ENCODE measurements at regions not wholly inside any gene's neighbourhood (a gene's known extent, or its start where the extent isn't known, plus 50 kb on each side); places are given as distances from the start of the nearest gene placed in this dataset.

DNA sequence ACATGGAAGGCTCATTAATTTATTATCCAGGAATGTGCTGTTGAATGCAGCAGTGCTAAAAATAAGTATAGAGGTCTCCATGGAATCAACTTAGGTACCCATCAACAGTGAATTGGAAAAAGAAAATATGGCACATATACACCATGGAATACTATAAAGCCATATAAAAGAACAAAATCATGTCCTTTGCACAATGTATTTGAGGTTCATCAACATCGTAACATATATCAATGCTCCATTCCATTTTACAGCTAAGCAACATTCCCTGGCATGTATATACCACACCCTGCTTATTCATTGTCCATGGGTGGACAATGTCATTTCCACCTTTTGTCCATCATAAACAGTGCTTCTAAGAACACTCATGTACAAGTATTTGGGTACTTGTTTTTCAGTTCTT lies 147.8 kb upstream of the RASSF8 start:
- DNase-seq (ENCODE audit: low spot score) = no peak
- intact Hi-C loops (cut with DNase I) = no loop called here

GRCh38 chr12:25811656-25812126 lies 146.8 kb upstream of the RASSF8 start:
- intact Hi-C loops (cut with DNase I) = no loop called here
- DNase-seq (ENCODE audit: low spot score) = no peak

GRCh38 chr12:25812295-25812694 lies 146.2 kb upstream of the RASSF8 start:
- intact Hi-C loops (cut with DNase I) = no loop called here
- no peak for DNase-seq (ENCODE audit: low spot score)

DNA sequence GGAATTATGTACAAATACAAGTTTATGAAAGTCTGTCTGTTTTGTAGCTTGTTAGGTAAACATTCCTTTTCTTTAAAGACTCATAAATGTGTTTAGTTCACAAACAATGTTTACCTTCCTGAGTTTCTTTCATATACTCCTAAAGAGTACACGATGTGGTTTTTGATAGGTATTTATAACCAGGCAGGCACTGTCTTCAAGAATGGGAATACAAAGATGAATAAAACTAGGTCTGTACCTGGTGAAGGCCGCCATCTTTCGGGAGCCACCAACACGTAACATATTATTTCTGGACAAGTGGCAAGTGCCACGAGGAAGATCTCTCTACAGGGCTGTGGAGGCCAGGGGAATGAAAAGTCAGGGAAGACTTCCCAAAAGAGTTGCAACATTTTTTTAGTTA lies 144.6 kb upstream of the RASSF8 start:
- DNase-seq (ENCODE audit: low spot score) = no peak
- intact Hi-C loops (cut with DNase I) = no loop called here

GRCh38 chr12:25816637-25817036 lies 141.8 kb upstream of the RASSF8 start:
- intact Hi-C loops (cut with DNase I) = no loop called here
- no peak for DNase-seq (ENCODE audit: low spot score)

DNA sequence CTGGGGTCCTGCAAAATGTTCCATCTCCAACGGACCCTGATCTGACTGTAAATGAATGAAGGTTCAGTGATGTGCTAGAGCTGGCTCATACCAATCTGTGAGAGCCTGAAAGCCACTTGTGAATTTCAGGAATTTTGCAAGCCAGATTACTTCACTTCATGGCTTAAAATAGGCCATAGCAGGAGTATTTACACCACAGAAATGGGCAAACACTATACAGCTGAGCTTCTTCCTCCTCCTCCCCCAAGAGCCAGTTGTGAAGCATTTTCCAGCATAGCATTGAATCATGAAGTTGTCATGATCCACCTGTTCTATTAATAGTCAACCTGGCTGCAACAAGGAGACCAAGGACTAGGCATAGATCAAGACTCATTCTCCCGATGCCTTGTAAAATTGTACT lies 141.3 kb upstream of the RASSF8 start:
- no peak for DNase-seq (ENCODE audit: low spot score)
- intact Hi-C loops (cut with DNase I) = no loop called here

GRCh38 chr12:25818596-25819390 lies 139.7 kb upstream of the RASSF8 start:
- DNase-seq (ENCODE audit: low spot score) = no peak
- intact Hi-C loops (cut with DNase I) = no loop called here

DNA sequence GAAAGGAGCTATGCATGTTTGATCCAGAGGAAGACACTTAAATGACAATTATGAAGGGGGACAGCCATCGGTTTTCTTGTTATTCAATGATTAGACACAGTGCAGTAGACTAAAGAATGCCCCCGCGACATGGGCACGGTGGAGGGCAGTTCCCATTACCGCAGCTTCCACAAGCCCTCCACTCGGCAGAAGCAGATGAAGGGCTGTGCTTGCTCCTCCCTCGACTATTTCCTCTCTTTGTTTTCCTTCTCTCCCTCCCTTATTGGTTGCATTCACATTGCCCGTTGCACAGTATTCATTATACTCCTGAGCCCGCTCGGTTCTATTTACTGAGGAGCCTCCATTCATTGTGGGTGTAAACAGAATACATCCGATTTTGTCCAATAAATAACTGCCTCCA lies 138.8 kb upstream of the RASSF8 start:
- DNase-seq (ENCODE audit: low spot score) = no peak
- intact Hi-C loops (cut with DNase I) = no loop called here

DNA sequence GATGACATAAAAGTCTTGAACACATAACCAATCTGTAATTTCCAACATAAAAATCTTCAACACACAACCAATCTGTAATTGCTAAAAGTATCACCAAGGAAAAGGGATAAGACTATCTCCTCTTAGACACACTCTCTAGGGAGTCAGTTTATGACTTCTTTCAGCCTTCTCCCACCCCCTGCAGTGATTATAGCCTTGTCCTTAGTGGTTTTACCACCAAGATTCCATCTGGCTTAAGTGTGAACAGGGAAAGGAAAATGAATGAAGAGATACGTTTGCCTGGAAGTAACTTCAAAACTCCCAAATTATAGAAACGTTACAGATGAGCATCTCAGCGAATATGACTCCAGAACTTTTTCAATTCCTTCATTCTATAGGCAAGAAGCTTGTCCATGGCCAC lies 136.2 kb upstream of the RASSF8 start:
- no peak for DNase-seq (ENCODE audit: low spot score)
- intact Hi-C loops (cut with DNase I) = no loop called here

DNA sequence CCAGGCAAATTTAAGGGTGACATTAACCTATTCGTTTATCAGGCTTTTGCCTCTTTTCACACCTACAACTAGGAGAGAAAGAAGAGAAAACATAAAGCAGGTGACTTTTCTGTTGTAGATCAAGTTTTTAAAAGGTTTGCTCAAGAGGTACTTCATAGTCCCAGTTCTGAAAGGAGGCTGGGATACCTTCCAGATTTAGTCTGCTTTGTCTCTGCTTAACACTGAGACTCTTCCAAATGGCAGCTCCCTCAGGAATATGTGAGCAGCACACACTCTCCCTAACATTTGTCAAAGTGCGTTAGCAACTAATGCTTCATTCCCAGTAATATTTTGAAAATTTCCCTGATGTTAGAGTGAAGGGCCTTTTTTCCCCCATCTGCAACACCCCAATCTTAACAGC lies 133.7 kb upstream of the RASSF8 start:
- intact Hi-C loops (cut with DNase I) = no loop called here
- DNase-seq (ENCODE audit: low spot score) = no peak

DNA sequence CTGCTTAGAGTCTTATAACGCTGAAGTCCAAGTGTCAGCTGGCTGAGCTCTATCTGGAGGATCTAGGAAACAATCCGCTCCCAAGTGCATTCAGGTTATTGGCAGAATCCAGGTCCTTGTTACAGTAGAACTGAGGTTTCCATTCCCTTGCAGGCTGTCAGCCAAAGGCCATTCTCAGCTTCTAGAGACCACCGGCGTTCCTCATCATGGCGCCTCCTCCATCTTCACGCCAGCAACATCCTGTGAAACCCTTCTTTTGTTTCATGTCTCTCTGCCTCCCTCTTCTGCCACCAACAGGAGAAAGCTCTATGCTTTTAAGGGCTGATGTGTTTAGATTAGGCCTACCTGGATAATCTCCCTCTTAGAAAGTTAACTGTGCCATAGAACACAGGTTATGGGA lies 133.0 kb upstream of the RASSF8 start:
- intact Hi-C loops (cut with DNase I) = no loop called here
- no peak for DNase-seq (ENCODE audit: low spot score)

GRCh38 chr12:25827141-25827540 lies 131.3 kb upstream of the RASSF8 start:
- DNase-seq (ENCODE audit: low spot score) = no peak
- intact Hi-C loops (cut with DNase I) = no loop called here

GRCh38 chr12:25827747-25828146 lies 130.7 kb upstream of the RASSF8 start:
- intact Hi-C loops (cut with DNase I) = no loop called here
- DNase-seq (ENCODE audit: low spot score) = no peak

DNA sequence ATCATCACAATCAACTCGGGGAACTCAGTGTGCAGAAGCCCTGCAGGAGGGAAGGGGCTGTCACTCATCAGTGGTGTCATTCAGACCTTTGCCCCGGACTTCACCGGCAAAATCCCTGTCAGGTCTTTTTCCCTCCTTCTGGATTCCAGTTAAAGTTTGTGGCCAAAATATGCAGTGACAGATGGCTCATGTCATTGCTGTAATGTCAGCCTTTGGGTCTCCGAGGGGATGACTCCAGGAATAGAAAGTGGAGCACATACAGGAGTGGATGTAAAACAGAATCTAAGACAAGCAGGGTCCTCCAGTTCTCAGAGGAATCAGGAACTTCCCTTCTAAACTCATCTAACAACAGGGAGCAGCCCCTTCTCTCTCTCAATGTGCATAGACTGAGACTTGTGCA lies 130.3 kb upstream of the RASSF8 start:
- DNase-seq (ENCODE audit: low spot score) = no peak
- intact Hi-C loops (cut with DNase I) = no loop called here

- intact Hi-C loops (cut with DNase I) = no loop called here
- DNase-seq (ENCODE audit: low spot score) = no peak
Measured at GRCh38 chr12:25829192-25829591, 129.3 kb upstream of the RASSF8 start.

GRCh38 chr12:25830456-25830855 lies 128.0 kb upstream of the RASSF8 start:
- intact Hi-C loops (cut with DNase I) = no loop called here
- DNase-seq (ENCODE audit: low spot score) = no peak

DNA sequence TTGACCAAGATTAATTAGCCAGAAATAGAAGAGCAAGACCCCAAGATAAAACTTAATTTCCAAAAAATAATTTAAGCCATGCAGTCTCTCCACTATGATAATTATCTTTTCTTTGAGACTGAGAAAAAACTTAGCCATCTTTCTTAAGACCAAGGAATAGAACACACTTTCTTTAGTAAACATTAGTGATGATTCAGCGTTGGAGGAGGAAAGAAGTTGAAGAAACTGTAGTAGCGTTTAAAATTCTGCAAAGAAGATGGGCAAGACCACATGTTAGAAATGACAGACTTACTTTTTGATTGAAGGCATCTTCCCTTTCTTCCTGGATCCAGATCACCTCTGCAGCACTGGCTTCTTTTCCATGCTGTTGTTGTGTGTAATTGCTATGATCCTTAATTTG lies 124.8 kb upstream of the RASSF8 start:
- intact Hi-C loops (cut with DNase I) = no loop called here
- no peak for DNase-seq (ENCODE audit: low spot score)

GRCh38 chr12:25835385-25835784 lies 123.1 kb upstream of the RASSF8 start:
- intact Hi-C loops (cut with DNase I) = no loop called here
- DNase-seq (ENCODE audit: low spot score) = no peak

DNA sequence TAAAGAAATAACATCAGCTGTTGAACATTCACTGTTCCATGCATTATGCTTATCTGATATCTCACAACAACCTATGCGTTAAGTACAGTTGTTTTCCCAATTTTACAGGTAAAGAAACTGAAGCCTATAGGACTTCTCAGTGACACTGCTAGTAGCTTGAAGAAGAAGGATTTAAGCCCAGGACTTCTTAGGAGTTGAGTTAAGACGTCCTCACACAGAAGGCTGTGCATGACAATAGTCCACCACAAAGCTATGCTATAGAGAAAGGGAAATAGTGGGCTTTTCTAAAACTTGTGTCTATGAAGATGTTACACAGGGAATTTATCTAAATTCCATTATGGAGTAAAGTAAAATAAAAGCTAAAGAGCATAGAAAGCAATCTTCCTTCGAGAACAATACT lies 120.5 kb upstream of the RASSF8 start:
- DNase-seq (ENCODE audit: low spot score) = no peak
- intact Hi-C loops (cut with DNase I) = no loop called here

- no peak for DNase-seq (ENCODE audit: low spot score)
- intact Hi-C loops (cut with DNase I) = no loop called here
Measured at GRCh38 chr12:25839470-25839869, 119.0 kb upstream of the RASSF8 start.

DNA sequence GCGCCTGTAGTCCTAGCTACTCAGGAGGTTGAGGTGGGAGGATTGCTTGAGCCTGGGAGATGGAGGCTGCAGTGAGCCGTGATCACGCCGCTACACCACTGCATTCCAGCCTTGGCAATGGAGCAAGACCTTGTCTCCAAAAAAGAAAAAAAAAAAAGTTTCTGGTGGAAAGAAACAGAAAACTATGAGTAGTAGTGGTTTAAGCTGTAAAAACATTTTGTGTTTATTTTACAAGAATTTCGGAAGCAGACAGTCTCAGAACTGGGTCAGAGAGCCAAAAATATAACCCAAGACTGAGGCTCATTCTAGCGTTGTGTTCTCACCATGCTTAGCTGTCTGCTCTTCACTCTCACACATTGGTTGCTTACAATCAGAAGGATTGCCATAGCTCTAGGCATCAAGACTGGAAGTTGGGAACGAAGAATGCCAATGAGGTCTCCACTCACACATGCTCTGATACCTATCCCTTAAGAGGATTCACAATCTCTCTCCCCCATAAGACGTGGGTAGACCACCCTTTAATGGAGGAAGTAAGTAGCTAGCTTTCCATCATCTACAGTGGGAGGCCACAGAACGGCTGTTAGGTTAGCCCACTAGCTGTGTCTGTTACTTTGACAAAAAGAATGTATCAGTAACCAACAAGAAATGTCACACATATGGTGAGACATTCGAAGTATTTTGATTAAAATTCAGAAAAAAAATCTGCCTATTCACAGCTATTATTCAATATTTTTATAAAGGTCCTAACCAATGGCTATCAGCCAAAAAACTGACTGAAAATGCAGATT lies 117.6 kb upstream of the RASSF8 start:
- intact Hi-C loops (cut with DNase I) = no loop called here
- no peak for DNase-seq (ENCODE audit: low spot score)
